HUES48 (cell line): ENCODE measurements at regions not wholly inside any gene's neighbourhood (a gene's known extent, or its start where the extent isn't known, plus 50 kb on each side); places are given as distances from the start of the nearest gene placed in this dataset.
"Not testable (repeated sequence)": the region's sequence is repeated elsewhere in the genome, so short reads cannot be mapped to it uniquely, and the experiment has no call there.

Experiments
- H3K27ac ChIP-seq: one replicate; pipeline ENCODE4 v1.7.0; 2013; ENCODE audit warnings: low read depth, low read length, inconsistent platforms
- H3K27me3 ChIP-seq: 2 replicates; pipeline ENCODE4 v1.6.1; 2013; ENCODE audit warnings: mild to moderate bottlenecking, low read length; ENCODE audit not compliant: control insufficient read depth, insufficient read depth
- H3K36me3 ChIP-seq: 2 replicates; pipeline ENCODE4 v1.6.1; 2013; ENCODE audit warnings: low read length; ENCODE audit not compliant: control insufficient read depth, insufficient read depth
- H3K4me1 ChIP-seq: 2 replicates; pipeline ENCODE4 v1.6.1; 2013; ENCODE audit warnings: mild to moderate bottlenecking, low read length; ENCODE audit not compliant: control insufficient read depth, insufficient read depth
- H3K4me3 ChIP-seq: 2 replicates; pipeline ENCODE4 v1.5.1; 2013; ENCODE audit warnings: mild to moderate bottlenecking, low read depth, low read length
- H3K9ac ChIP-seq: 2 replicates; pipeline ENCODE4 v1.6.1; 2013; ENCODE audit warnings: mild to moderate bottlenecking, low read depth, low read length, moderate library complexity
- H3K9me3 ChIP-seq: 2 replicates; pipeline ENCODE4 v1.6.1; 2013; ENCODE audit warnings: low read length; ENCODE audit not compliant: control insufficient read depth, insufficient read depth

DNA sequence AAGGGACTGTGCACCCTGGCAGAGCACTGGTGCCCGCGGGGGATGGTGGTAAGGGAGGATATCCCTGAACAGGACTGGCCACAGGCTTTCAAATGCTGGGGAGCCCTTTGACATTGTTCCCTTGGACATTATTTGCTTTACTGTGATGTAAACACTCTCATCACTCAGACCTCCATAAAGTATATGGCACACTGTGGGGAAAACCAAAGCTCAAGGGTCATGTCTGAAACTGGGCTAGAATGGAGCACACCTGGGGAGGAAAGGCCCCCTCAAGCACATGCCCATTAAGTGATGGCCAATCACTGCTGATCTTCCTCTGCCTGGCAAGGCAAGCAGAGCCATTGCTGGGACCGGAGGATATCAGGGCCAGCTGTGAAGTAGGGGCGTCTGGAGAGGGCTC lies 60.9 kb upstream of the TENM4 start:
- Histone ChIP-seq H3K36me3 (no peaks in the 10 kb centered on the region), H3K4me3 (no peak overlapping the region), H3K4me1 (peaks cover 4% of the 10 kb centered on the region; the same call in 1 of the 2 replicates), H3K27me3 (no peaks in the 10 kb centered on the region), H3K9ac (no peak overlapping the region), H3K27ac (no peak overlapping the region), H3K9me3 (no peaks in the 10 kb centered on the region)

DNA sequence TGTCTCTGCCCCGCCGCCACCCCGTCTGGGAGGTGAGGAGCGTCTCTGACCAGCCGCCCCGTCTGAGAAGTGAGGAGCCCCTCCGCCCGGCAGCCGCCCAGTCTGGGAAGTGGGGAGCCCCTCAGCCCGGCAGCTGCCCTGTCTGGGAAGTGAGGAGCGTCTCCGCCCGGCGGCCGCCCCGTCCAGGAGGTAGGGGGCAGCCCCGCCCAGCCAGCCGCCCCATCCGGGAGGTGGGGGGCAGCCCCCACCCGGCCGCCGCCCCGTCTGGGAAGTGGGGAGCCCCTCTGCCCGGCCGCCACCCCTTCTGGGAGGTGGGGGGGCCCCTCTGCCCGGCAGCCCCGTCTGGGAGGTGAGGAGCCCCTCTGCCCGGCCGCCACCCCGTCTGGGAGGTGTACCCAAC lies 59.1 kb upstream of the TENM4 start:
- not testable (repeated sequence) for H3K27me3 ChIP-seq, H3K27ac ChIP-seq, H3K9me3 ChIP-seq, H3K4me3 ChIP-seq, H3K36me3 ChIP-seq, H3K4me1 ChIP-seq, H3K9ac ChIP-seq

DNA sequence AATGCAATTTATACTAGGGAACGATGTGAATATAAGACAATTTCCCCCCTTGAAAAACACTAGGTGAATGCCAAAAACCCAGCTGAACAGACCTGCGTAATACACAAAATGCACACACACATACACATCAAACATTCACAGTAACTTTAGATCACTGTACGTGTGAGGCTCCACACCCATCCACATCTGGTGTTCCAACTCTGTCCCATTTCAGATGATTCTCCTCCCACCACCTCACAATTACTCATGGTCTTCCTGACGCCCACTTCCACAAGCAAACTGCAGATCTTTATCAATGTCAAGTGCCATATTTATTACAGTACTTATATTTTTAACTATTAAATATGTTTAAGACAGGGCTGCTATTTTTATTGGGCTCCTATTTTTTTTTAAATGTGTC lies 57.8 kb upstream of the TENM4 start:
- Histone ChIP-seq H3K27me3 (no peaks in the 10 kb centered on the region), H3K4me3 (no peak overlapping the region), H3K36me3 (no peaks in the 10 kb centered on the region), H3K9me3 (no peaks in the 10 kb centered on the region), H3K27ac (no peak overlapping the region), H3K4me1 (no peaks in the 10 kb centered on the region), H3K9ac (no peak overlapping the region)

DNA sequence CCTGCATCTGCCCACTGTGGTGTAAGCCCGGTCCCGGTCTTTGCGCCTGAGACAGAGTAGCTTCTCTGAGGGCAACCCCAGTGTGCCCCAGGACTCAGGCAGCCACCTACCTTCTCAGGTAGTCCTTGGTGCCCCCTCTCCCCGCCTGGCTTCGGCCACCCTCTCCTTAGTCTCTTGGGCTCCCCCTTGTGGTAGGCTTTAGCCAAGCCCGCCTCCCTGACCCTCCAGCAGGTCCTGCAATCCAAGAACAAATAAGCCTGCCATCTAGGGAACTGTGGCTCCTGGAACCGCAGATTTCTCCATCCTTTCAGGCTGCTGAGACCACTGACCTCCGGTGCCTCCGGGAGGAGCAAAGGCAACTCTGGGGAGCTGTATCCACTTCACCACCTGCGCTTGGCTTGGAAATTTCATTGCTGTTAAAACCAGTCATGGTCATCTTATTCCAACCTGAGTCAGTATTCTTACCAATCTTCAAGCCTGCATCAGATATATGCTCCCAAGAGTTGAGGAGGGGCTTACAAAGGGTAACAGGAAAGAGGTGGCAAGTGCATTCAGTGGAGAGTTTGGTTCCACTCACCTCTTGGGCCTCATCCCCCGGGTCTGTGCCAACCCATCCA lies 52.8 kb upstream of the TENM4 start:
- H3K36me3 ChIP-seq: no peaks in the 10 kb centered on the region
- H3K27ac ChIP-seq: no peak overlapping the region

DNA sequence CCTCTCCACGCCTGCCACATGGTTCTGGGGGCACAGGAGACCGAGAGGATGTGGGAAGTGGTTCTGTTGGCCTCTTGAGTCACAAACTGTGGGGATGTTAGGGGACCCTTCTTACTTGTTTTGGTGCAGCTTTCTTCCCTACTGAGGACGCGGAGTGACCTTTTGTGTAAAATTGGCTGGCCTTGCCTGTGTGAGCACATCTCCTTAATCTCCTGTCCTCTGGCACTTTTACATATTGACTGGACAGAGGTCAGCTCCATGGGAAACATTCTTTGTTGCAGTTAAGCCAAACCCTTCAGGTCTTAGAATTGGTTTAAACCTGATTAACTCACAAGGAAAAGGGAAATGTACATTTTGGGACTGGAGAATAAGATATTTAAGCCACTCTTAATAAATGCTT lies 51.2 kb upstream of the TENM4 start:
- Histone ChIP-seq H3K27me3 (no peaks in the 10 kb centered on the region), H3K9ac (no peak overlapping the region), H3K4me3 (no peak overlapping the region), H3K9me3 (no peaks in the 10 kb centered on the region), H3K4me1 (peaks cover 3% of the 10 kb centered on the region), H3K36me3 (no peaks in the 10 kb centered on the region), H3K27ac (no peak overlapping the region)

More for the DNA sequence above, 52.8 kb upstream of the TENM4 start:
- Histone ChIP-seq H3K9me3 (no peaks in the 10 kb centered on the region), H3K4me3 (no peak overlapping the region), H3K4me1 (peaks cover 3% of the 10 kb centered on the region; the same call in 1 of the 2 replicates), H3K9ac (no peak overlapping the region), H3K27me3 (no peaks in the 10 kb centered on the region)
